ENCODE measurements at regions not wholly inside any gene's neighbourhood (a gene's known extent, or its start where the extent isn't known, plus 50 kb on each side); places are given as distances from the start of the nearest gene placed in this dataset.

DNA sequence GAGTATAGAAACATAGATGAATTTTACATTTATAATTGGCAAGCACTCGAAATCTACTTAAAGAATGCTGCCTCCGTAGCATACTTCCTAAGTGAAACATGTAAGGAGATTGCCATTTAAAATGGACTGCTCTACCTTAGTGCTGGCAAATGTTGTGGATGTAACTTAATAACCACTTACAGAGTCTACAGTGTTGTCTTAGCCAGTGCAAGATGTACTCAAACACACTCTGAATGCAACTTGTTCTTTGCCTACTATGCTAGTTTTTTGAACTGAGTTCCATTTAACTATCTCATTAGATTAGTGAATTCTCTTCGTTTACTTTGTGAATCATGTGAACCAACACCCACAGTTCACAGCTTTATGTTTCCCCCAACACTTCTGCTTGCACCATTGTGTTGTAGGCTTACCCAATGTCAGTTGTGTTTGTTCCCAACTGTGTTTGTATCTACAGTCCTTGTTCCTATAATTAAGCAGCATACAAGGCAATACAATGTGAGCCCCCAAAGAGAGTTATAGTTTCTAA lies 345.5 kb upstream of the LYPLAL1 start:
- TF ChIP-seq EZH2 (optimal IDR thresholded peaks at IDR 0.05; ENCODE audit: low read depth, low read length) (no peak), EZH2phosphoT487 (IDR thresholded peaks at IDR 0.05; ENCODE audit: low read length) (no peak)
- TF ChIP-seq, protein P1, sequence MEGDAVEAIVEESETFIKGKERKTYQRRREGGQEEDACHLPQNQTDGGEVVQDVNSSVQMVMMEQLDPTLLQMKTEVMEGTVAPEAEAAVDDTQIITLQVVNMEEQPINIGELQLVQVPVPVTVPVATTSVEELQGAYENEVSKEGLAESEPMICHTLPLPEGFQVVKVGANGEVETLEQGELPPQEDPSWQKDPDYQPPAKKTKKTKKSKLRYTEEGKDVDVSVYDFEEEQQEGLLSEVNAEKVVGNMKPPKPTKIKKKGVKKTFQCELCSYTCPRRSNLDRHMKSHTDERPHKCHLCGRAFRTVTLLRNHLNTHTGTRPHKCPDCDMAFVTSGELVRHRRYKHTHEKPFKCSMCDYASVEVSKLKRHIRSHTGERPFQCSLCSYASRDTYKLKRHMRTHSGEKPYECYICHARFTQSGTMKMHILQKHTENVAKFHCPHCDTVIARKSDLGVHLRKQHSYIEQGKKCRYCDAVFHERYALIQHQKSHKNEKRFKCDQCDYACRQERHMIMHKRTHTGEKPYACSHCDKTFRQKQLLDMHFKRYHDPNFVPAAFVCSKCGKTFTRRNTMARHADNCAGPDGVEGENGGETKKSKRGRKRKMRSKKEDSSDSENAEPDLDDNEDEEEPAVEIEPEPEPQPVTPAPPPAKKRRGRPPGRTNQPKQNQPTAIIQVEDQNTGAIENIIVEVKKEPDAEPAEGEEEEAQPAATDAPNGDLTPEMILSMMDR (IDR thresholded peaks at IDR 0.05; ENCODE audit: low read length) = no peak
- Histone ChIP-seq H3K4me3 (ENCODE audit: low read length) (no peak overlapping the region), H3F3A (ENCODE audit: insufficient read depth, low read length) (no peaks in the 10 kb centered on the region), H3K36me3 (replicated peaks; ENCODE audit: insufficient read depth, low read length) (no peaks in the 10 kb centered on the region), H3K27me3 (replicated peaks; ENCODE audit: insufficient read depth, low read length) (no peaks in the 10 kb centered on the region), H3K9me3 (replicated peaks; ENCODE audit: insufficient read depth, low read length) (no peaks in the 10 kb centered on the region), H3K4me2 (ENCODE audit: low read depth, low read length) (no peak overlapping the region), H2AFZ (ENCODE audit: low read length) (no peak overlapping the region), H3K9ac (ENCODE audit: low read length) (no peak overlapping the region), H3K27ac (ENCODE audit: low read length) (no peak overlapping the region), H4K20me1 (ENCODE audit: insufficient read depth, low read length) (no peaks in the 10 kb centered on the region), H3K79me2 (ENCODE audit: low read length) (no peaks in the 10 kb centered on the region), H3K9me2 (replicated peaks; ENCODE audit: insufficient read depth, low read length) (no peaks in the 10 kb centered on the region), H3K4me1 (ENCODE audit: low read length) (no peaks in the 10 kb centered on the region)
- no peak for DNase-seq

DNA sequence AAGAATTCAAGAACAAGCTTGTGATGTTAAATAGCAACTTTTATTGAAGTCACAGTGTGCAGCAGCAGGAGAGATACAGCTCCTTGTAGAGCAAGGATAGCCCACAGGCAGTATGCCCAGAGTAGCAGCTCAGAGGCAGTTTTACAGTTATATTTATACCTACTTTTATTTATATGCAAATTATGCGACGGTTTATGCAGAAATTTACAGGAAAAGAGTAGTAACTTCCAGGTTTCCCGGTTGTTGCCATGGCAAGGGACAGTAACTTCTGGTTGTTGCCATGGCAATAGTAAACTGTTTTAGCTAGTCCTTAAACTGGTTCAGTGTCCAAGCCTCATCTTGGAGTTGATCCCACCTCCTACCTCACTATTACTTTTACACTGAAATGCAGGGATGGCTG lies 344.6 kb upstream of the LYPLAL1 start:
- Histone ChIP-seq H3K4me2 (ENCODE audit: low read depth, low read length) (no peak overlapping the region), H3K4me1 (ENCODE audit: low read length) (no peaks in the 10 kb centered on the region), H3K27ac (ENCODE audit: low read length) (no peak overlapping the region), H3K4me3 (ENCODE audit: low read length) (no peak overlapping the region), H4K20me1 (ENCODE audit: insufficient read depth, low read length) (no peaks in the 10 kb centered on the region), H3K27me3 (replicated peaks; ENCODE audit: insufficient read depth, low read length) (no peaks in the 10 kb centered on the region), H2AFZ (ENCODE audit: low read length) (no peak overlapping the region), H3K79me2 (ENCODE audit: low read length) (no peaks in the 10 kb centered on the region), H3K9me2 (replicated peaks; ENCODE audit: insufficient read depth, low read length) (no peaks in the 10 kb centered on the region), H3K9ac (ENCODE audit: low read length) (no peak overlapping the region), H3K9me3 (replicated peaks; ENCODE audit: insufficient read depth, low read length) (no peaks in the 10 kb centered on the region), H3F3A (ENCODE audit: insufficient read depth, low read length) (no peaks in the 10 kb centered on the region), H3K36me3 (replicated peaks; ENCODE audit: insufficient read depth, low read length) (no peaks in the 10 kb centered on the region)
- TF ChIP-seq EZH2 (optimal IDR thresholded peaks at IDR 0.05; ENCODE audit: low read depth, low read length) (no peak), EZH2phosphoT487 (IDR thresholded peaks at IDR 0.05; ENCODE audit: low read length) (no peak)
- TF ChIP-seq, protein P1 (IDR thresholded peaks at IDR 0.05; ENCODE audit: low read length) = no peak
- DNase-seq = no peak

DNA sequence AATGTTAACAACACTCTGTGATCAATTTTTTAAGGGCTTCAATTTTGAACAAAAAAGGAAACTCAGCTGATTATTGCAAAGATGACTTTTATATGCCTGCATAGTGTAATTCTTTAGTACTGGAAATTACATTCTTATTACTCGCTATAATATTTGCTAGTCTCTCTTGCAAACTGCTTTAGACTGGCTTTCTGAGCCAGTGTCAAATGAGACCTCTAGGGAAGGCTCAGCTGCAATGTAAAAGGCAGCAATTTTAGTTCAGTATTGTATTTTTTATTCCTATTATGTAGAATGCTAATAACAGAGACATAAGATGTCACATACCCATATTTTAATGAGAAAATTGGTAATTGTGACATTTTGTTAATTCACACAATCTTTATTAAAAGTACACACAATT lies 338.1 kb upstream of the LYPLAL1 start:
- Histone ChIP-seq H3K27me3 (replicated peaks; ENCODE audit: insufficient read depth, low read length) (no peaks in the 10 kb centered on the region), H3F3A (ENCODE audit: insufficient read depth, low read length) (no peaks in the 10 kb centered on the region), H3K36me3 (replicated peaks; ENCODE audit: insufficient read depth, low read length) (no peaks in the 10 kb centered on the region), H3K9me3 (replicated peaks; ENCODE audit: insufficient read depth, low read length) (no peaks in the 10 kb centered on the region), H3K79me2 (ENCODE audit: low read length) (no peaks in the 10 kb centered on the region), H3K9me2 (replicated peaks; ENCODE audit: insufficient read depth, low read length) (no peaks in the 10 kb centered on the region), H3K4me2 (ENCODE audit: low read depth, low read length) (no peak overlapping the region), H3K27ac (ENCODE audit: low read length) (no peak overlapping the region), H2AFZ (ENCODE audit: low read length) (no peak overlapping the region), H3K4me3 (ENCODE audit: low read length) (no peak overlapping the region), H3K4me1 (ENCODE audit: low read length) (no peaks in the 10 kb centered on the region), H3K9ac (ENCODE audit: low read length) (no peak overlapping the region), H4K20me1 (ENCODE audit: insufficient read depth, low read length) (no peaks in the 10 kb centered on the region)
- DNase-seq = no peak
- TF ChIP-seq, protein P1 (IDR thresholded peaks at IDR 0.05; ENCODE audit: low read length) = no peak
- no peak for TF ChIP-seq EZH2 (optimal IDR thresholded peaks at IDR 0.05; ENCODE audit: low read depth, low read length)
- TF ChIP-seq EZH2phosphoT487 (IDR thresholded peaks at IDR 0.05; ENCODE audit: low read length) = no peak

Measured in MM.1S (cell line).